ENCODE measurements at regions not wholly inside any gene's neighbourhood (a gene's known extent, or its start where the extent isn't known, plus 50 kb on each side); places are given as distances from the start of the nearest gene placed in this dataset.

DNA sequence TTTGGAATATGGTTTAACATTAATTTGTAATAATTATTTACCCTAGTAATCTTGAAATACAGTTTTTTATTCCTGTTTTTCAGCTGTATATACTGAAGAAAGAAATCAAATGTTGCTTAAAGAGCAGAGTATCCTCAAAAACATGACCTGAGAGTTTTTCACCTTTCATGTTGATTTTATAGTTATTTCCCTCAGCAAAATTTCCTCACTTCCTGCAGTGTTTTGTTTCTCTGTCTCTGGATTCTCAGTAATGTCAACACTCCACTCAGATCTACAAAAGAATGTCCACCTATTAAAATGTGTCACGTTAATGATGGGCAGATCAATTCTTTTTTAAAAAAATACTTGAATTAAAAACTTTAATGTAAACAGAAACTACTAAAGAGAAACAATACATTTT, 398.3 kb downstream of the ANXA1 start:
- no peak for DNase-seq (ENCODE audit: low read depth in 2 of 2)

DNA sequence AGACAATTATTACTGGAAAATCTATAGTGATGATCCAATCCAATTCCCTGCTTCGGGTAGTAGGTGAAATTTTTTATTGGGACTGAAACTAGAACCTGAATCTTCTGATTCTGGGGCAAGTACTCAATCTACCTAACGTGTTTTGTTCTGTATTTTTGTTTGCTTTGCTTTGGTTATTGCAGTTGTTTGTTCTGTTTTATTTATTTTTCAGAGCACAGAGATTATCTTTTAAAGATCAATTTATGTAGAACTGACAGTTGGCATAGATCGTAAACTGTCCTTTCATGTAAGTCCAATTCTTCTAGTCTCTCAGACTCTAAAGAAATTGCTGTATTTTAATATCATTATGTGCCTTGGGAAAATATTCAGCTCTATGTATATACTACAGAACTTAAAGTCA, 401.6 kb downstream of the ANXA1 start:
- no peak for DNase-seq (ENCODE audit: low read depth in 2 of 2)

DNA sequence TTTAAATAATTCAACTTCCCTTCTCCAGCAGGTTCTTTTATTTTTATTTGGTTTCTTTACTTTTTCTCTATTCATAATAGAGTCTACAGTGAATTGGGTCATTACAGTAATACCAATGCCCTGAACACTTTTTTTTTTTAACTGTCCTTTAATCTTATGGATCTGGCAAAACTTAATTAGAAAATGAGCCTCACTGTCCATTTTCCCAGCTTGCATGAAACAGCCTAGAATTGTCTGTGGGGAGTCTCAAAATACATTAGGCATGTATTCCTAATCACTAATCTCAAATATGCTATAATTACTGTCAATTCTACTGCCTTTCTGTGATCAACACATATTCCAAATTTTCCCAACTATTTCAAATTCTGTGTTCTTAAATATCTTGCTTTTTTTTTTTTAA, 406.8 kb downstream of the ANXA1 start:
- no peak for DNase-seq (ENCODE audit: low read depth in 2 of 2)

DNA sequence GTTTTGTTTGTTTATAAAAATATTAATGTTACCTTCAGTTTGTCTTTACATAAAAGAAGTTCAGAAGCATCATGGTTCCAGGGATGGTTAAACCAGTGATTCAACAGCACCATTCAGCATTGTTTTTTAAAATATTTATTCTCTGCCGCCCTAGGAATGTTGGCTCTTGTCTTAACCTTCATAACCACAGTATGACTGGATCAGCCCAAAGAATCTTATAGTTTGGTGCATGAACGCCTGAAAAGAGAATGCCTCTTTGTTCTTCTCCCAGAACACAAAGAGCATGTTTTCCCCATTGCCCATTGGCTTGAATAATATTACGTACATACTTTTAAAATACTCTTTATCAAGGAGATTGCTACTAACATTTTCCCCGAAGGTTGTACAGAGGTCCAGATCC, 413.4 kb downstream of the ANXA1 start:
- DNase-seq (ENCODE audit: low read depth in 2 of 2) = no peak

DNA sequence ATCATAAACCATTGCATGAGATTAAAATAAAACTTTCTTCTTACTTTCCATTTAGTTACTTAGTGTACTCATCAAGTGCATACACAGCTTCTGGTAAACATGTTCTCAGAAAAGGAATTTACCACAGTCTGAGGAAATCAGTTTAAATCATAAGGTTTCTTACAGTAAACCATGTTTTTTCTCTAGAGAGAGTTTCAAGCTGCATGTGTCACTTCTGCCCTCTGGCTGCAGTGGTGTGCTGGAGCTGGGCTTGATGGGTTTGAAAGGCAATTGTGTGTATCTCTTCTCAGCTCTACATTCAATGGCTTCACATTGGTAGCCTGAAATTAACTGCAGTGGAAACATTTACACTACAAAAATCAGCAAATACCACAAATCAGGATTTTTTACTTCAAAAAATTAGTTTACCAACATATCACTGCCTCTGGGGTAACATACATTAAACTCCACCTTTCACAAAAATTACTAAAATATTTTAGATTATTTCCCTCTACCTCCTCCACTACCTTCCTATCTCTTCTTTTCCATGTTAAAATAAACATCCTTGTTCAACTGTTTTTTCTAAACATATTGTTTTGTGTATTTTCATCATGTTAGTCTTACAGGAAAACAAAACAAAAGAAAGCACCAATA, 414.3 kb downstream of the ANXA1 start:
- no peak for DNase-seq (ENCODE audit: low read depth in 2 of 2)

DNA sequence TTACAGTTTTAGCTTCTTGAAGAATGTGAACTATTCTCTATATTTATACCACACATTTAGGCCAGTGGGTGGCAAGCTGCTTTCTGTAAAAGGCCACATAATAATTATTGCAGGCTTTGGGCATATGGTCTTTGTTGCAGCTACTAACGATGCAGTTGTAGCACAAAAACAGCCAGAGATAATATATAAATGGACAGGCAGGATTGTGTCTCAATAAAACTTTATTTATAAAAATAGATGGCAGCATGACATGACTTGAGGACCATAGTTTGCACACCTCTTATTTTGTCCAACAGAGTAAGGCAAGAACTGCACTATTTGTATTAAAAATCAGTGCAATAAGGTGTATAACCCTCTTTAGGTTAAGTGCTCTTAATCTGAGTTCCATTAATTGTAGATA, 415.0 kb downstream of the ANXA1 start:
- no peak for DNase-seq (ENCODE audit: low read depth in 2 of 2)

DNA sequence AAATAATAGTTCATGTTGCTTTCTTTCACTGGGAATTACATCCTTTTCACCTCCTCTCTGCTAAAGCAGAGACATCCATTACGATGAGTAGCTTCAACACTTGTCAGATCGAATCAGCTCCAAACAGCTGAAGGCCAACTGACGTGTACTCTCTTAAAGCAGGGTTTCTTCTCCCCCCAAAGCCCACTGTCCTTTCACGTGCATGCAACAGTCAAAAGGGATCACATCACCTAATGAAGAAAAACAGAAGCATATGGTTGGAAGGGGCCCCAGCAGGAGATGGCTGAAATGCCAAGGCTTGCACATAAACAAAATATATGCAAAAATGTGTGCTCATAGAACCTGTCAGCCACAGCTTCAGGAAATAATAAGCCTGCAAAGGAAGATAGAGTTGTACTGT, 421.6 kb downstream of the ANXA1 start:
- no peak for DNase-seq (ENCODE audit: low read depth in 2 of 2)

DNA sequence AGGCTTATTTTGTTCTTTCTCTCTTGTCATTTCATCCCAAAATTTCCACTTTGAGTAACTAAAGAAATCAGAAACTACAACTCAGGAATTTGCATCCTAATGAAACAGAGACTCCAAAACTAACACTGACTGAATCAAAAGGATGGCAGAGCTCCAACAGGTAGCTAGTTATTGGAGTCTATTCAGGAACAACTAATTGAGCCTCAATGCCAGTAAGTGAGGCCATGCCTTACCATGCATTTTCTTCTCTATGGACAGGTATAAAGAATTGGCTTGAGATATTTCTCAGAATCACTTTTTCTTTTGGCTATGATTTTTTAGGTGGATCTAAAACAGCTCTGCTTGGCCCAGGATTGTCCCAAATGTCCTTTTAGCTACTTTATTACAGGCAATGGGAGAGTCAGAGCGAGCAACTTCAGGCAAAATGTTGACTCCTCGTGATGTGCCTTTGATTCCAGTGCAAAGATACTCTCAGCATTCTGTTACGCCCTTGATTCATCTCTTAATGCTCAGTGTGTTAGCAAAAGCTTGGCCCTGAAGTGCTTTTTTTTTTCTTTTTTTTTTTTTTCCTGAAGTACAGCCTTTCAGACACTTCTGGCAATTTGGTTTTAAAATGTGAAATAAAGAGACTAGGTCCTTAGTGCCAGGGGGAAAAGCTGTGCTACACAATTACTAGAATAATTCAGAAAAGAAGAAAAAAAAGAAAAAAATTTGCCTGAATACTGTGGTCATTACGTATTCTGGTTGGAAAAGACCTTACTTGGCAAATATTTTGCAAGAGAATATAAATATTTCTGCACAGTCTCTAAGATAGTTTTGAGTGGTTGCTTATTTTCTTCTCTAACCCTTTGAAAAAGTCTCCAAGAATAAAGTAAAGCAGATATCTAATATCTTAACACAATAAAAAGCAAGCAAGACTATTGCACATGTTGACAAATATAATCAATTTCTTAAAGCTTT, 423.7 kb downstream of the ANXA1 start:
- DNase-seq (ENCODE audit: low read depth in 2 of 2) = no peak

DNA sequence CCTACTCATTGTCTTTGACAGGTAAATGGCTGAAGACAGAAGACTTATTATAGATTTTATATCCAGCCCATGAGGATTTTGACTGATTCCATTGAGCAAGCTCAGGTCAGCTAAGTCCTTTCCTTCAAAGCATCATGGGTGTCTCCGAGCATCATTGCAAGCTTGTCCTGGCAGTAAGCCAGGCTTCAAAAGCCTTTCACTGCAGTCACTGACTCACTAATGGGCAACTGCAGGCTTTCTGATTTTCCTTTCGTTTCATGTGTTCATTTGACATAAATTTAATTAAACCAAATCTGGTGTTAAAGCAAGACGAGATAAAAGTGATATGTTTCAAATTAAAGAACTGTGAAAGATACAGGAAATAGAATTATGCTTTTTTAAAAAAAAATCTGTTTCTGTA, 426.2 kb downstream of the ANXA1 start:
- DNase-seq (ENCODE audit: low read depth in 2 of 2) = no peak

DNA sequence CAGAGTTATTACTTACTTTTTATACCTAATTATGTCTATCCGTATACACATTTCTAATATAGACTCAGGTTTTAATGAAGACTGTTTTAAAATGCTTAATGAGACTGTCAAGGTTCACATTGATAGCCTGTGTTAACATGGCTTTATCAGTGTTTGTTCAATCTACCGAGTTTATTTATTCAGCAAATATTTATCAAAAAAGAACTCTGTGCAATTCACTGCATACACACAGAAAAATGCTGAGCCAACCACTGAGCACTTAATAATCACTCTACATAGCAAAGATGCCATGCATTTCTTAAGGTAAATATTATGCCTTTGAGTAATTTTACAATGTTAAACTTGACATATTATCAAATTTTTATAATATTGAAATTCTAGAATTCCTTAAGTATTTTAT, 428.2 kb downstream of the ANXA1 start:
- DNase-seq (ENCODE audit: low read depth in 2 of 2) = no peak

DNA sequence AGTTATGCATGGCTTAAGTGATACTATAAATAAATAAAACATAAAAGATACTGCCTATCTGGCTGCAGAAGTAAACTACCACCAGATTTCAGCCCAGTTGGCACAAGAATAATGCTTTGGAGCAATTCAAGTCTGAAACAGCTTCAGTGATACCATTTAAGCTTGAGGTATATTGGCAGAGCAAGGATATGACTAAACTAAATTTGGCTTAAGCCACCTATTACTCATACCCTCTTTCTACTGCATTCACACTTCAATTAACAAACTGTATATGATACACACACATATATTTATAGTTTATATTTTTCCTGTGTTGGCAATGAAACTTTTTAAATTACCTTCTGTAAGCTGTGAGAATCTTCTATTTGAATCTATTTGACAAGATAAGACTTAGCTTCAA, 431.9 kb downstream of the ANXA1 start:
- DNase-seq (ENCODE audit: low read depth in 2 of 2) = no peak

DNA sequence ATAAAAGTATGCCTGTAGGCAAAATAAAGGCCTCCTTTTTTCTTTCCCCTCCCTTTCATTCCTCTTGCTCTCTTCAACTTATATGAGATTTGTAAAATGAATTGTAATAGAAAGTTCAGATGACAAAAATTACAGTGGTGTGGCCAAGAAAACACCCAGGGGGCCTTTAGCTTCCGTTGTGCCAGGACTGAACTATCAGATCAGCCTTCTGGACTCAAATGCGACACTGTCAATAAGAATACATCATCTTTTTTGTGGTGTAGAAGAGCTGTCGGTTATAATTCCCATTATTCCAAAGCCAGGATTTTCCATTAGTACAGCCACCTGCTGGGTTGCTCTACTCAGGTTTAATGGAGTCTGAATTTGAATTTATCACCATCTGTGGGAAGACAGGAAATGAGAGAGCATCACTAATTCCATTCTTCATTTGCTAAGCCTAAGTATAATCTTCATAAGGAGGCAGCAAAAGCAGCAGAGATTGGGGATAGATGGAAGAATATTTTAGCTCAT, 443.4 kb downstream of the ANXA1 start:
- DNase-seq (ENCODE audit: low read depth in 2 of 2) = no peak

DNA sequence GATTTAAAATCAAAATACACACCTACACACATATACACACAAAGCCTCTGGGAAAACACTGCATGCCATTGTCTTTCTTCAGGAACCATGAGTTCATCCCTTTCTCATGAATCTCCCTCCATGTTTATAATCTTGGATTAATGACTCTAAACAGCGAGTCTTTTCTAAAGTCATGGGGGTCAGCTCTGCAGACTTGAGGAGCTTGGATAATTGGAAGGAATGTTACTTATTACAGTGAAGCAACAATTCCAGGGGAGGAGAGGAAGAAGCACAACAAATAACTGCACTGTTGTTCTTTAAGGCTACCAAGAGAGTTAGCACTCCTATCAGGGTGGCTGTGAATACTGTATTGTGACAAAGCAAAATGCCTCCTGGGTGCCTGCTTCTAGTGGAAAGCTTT, 444.7 kb downstream of the ANXA1 start:
- DNase-seq (ENCODE audit: low read depth in 2 of 2) = no peak

DNA sequence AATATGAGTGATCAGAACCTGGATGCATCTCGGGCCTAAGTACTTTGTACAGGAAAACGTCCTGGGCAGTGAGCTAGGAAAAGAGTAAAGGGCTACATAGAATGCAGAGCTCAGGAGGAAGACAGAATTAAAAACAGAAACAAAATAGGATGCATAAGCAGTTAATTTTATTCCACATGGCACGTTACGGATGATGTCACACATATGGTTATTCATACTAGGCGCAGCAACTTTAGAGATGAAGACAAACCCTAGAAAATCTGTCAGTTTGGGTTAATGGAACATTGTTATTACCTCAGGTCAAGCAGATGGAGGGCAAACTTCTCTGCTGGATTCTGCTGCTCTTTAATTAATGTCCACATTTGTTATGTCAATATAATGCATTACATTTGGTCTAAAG, 445.4 kb downstream of the ANXA1 start:
- no peak for DNase-seq (ENCODE audit: low read depth in 2 of 2)

DNA sequence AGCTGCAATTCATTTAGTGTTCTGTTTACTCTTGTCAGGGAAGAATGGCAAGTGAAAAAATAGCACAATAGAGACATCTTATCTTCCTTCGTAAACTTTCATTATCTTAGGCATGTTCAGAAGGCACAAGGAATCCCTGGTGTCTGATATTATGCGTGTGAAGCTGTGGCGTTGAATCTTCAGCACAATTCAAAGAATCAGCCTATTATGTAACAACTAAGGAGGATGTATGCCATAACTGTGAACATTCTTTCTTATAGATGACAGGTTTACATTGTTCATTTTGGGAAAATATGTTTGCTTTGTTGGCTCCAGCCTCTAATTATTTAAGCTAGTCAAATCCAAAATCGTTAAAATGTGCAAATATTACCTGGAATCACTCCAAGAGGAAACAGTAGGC, 446.1 kb downstream of the ANXA1 start:
- DNase-seq (ENCODE audit: low read depth in 2 of 2) = no peak

DNA sequence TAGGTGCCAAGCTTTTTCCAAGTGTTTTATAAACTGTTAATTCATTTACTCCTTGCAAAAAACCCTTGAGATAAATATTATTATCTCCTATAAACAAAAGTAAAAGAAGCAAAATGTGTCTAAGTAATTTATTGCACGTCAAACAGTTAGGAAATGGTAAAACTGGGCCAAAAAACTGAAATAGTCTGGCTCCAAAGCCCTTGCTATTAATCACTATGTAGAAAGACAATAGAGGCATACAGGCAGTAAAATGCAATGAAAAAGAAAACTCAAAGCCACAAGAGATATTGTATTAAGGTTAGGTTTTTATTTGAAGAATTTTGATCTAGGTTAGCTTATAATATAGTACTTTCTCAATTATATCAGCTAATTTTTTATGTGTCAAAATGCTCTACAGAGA, 457.7 kb downstream of the ANXA1 start:
- DNase-seq (ENCODE audit: low read depth in 2 of 2) = no peak

DNA sequence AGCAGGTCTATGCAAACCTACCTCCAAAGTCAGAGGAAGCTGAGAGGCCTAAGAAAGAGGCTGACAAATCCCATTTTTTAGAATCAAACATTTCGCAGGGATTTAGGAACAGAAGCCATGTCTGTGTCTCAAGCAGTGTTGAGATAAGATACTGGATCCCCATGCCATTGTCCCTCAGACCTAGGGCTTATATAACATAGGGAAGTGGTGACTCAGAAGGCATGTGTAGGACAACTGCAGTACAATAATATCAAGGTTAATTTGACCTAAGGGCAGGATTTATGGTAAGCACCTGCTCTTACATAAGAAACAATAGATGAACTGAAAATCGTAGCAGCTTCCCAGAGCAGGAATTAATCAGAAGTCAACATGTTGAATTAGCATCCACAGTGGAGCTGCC, 459.4 kb downstream of the ANXA1 start:
- no peak for DNase-seq (ENCODE audit: low read depth in 2 of 2)

DNA sequence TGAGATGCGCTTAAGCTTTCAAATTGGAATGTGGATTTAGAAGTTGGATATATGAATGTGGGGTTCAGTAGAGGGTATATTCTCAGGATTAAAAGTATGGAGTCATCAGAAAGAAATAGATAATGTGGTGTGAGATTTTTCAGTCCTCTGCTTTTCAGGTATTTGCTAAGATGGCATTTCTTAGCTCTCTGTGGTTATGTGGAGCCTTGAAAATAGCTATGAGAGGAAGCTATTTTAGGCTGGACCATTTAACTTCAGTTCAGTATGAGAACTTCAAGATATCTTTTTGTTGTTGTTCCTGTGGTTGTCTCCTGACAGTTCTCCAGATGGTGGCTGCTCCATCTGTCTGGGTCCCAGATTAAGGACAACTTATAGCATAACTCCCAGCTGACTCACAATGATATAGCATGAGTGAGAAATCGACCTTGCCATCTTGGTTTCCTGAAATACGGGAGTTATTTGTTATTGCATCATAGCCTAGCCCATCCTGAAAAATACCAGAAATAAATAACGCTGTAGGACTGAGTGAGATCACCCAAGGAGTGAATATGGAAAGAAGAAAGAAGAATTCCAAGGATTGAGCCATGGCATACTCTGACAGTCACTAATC, 461.5 kb downstream of the ANXA1 start:
- no peak for DNase-seq (ENCODE audit: low read depth in 2 of 2)

DNA sequence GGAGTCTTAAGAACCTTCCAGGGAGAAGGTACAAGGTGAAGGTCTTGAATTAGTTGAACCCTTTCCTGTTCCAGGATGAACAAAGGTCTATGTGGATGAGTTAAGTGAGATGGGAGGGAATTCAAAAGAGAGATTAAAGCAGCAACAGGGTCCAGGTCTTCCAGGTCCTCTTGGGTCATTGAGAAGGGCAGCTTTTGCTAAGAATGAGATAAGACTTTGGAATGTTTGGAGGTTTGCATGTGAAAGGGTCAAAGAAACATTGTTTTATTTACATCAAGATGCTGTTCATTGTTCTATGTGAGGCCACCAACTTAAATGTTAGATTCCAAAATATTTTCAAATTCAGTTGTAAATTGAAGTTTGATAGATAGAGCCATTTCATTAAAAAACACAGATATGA, 463.9 kb downstream of the ANXA1 start:
- no peak for DNase-seq (ENCODE audit: low read depth in 2 of 2)

DNA sequence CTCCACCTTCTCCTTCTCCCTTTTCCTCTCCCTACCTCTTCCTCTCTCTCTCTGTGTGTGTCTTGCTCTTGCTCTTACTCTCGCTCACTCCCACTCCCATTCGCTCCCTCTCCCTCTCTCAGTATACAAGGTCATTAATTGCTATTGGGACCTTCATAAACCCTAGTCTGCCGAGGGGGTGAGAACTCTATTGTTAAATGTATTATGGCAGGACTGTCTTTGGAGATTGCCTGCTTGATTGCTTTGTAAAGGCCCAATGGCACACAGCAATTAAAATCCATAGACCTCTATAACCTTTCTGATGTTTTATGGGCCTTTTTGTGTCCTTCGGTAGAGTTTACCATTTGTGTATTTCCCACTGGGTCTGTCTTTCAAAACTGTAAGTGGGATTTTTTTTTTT, 465.9 kb downstream of the ANXA1 start:
- DNase-seq (ENCODE audit: low read depth in 2 of 2) = no peak

DNA sequence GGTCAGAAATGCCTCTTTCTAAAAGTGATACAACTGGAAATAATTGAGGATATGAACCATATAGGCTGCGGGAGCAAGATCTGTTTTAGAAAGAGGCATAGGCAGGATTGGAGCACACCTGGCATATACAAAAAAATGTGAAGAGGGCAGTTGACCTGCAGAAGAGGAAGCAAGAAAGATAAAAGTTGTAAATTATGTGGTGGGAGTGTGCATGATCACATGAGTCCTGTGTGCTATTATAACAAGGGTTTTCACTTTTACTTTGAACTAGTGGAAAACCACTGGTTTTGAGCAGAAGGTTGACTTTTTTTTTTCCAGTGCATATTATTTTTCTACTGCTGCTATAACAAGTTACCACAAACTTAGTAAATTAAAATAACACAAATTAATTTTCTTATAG, 489.3 kb downstream of the ANXA1 start:
- DNase-seq (ENCODE audit: low read depth in 2 of 2) = no peak

DNA sequence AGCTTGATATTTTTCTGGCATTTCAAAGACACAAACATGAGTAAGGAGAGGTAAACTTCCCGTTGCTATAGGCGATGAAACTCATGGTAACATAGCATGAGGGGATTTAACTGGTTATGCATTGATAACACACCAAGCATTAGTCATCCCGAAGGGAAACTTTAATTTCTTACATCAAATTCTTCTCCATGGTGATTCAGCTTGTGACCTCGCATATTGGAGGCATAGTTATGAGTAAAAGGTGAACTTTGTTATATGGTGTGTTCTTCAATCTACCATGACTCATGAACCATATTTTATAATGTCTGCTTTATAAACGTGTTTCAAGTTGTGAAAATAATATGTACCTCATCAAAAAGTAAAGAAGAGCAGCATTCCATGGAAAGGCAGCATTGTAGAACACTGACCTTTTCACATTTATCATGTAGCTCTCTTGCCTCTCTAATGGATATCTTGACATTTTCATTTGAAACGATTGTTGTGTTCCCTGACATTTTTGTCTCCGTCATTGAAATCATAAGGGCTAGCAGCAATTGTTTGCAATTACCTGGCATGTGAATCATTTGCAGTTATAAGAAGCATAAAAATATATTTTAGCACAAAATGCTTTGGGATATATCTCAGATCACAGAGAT, 491.8 kb downstream of the ANXA1 start:
- no peak for DNase-seq (ENCODE audit: low read depth in 2 of 2)
